ENCODE measurements at regions not wholly inside any gene's neighbourhood (a gene's known extent, or its start where the extent isn't known, plus 50 kb on each side); places are given as distances from the start of the nearest gene placed in this dataset.

- no peak for DNase-seq (ENCODE audit: low read depth)
- H3K4me3 ChIP-seq (ENCODE audit: low read depth, low read length), result no peak overlapping the region
- no peak for TF ChIP-seq CTCF (IDR thresholded peaks at IDR 0.05; ENCODE audit: control insufficient read depth, extremely low read depth, insufficient read depth)
Measured at GRCh38 chr18:56003720-56004088, 415.7 kb upstream of the TCF4 start.

DNA sequence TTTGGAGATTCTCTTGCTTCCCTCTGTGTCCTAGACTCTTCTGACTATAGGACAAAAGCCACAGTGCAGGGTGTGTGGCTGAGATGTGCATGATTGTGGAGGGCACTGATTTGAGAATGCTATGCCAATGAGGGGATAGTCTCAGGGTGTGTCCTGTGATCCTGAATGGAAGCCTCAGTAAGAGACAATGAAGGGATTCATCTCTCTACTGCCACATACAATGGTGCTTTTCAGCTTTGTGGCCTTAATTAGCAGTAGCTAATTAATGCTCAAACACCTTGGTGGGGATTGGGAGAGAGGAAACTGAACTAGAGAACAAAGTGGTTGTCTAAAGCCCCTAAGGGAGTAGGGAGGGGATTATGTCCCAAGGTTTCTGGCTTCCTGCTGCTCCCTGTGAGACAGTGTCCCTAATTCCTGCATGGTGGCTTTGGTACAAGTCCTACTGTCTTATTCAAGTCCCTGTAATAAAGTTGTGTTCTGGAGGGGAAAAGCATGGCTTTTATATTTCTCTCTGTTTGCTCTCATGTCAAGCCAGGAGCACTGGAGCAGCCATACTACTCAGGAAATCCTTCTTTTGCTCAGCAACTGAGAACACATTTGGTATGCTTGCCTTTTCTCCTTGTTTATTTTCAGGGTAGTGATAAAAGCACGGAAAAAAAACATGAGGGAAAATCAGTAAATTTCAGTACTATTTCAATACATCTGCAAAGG is 415.2 kb upstream of the TCF4 start:
- DNase-seq (ENCODE audit: low read depth), result no peak
- TF ChIP-seq CTCF (IDR thresholded peaks at IDR 0.05; ENCODE audit: control insufficient read depth, extremely low read depth, insufficient read depth), result no peak
- no peak overlapping the region for H3K4me3 ChIP-seq (ENCODE audit: low read depth, low read length)

DNA sequence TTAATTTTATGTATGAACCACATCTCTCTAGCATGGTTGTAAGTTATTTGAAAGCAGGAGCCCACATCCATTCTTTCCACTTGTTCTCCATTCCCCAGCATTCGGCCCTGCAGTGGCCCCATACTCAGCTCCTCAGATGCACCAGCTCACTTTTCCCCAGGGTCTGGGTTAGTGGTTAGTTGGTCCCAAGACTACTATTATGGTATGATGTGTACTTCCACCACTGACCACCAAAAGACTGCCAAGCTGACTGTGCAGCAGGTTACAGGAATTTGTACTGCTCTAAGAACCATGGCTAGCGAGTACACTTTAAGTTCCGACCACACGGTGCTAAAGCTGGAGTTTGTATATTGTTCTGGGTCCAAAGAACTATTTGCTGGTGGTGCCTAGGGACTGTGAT is 413.6 kb upstream of the TCF4 start:
- no peak for TF ChIP-seq CTCF (IDR thresholded peaks at IDR 0.05; ENCODE audit: control insufficient read depth, extremely low read depth, insufficient read depth)
- no peak overlapping the region for H3K4me3 ChIP-seq (ENCODE audit: low read depth, low read length)
- no peak for DNase-seq (ENCODE audit: low read depth)

DNA sequence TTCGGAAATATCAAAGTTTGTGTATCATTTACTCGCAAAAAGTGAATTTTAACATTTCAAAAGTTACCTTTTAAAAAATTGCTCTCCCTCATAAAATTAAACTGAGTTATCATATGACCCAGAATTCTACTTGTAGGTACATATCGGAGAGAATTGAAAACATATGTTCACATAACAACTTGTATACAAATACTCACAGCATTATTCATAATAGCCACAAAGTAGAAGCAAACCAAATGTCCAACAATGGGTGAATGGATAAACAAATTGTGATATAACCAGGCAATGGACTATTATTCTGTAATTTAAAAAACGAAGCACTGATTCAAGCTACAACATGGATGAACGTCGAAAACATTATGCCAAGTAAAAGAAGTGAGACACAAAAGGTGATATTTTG is 412.0 kb upstream of the TCF4 start:
- no peak overlapping the region for H3K4me3 ChIP-seq (ENCODE audit: low read depth, low read length)
- no peak for DNase-seq (ENCODE audit: low read depth)
- no peak for TF ChIP-seq CTCF (IDR thresholded peaks at IDR 0.05; ENCODE audit: control insufficient read depth, extremely low read depth, insufficient read depth)

- no peak for TF ChIP-seq CTCF (IDR thresholded peaks at IDR 0.05; ENCODE audit: control insufficient read depth, extremely low read depth, insufficient read depth)
- no peak overlapping the region for H3K4me3 ChIP-seq (ENCODE audit: low read depth, low read length)
- no peak for DNase-seq (ENCODE audit: low read depth)
Measured at GRCh38 chr18:55999641-56000040, 411.6 kb upstream of the TCF4 start.

- no peak for TF ChIP-seq CTCF (IDR thresholded peaks at IDR 0.05; ENCODE audit: control insufficient read depth, extremely low read depth, insufficient read depth)
Measured at GRCh38 chr18:55998801-55999385, 410.9 kb upstream of the TCF4 start.

GRCh38 chr18:55998071-55998522 is 410.1 kb upstream of the TCF4 start:
- TF ChIP-seq CTCF (IDR thresholded peaks at IDR 0.05; ENCODE audit: control insufficient read depth, extremely low read depth, insufficient read depth), result no peak
- no peak for DNase-seq (ENCODE audit: low read depth)
- no peak overlapping the region for H3K4me3 ChIP-seq (ENCODE audit: low read depth, low read length)

More at GRCh38 chr18:55998801-55999385, 410.9 kb upstream of the TCF4 start:
- DNase-seq (ENCODE audit: low read depth), result no peak
- H3K4me3 ChIP-seq (ENCODE audit: low read depth, low read length), result no peak overlapping the region

All from LNCaP clone FGC (cell line).